HL-60 (cell line): ENCODE measurements at regions not wholly inside any gene's neighbourhood (a gene's known extent, or its start where the extent isn't known, plus 50 kb on each side); places are given as distances from the start of the nearest gene placed in this dataset.
"Not testable (repeated sequence)": the region's sequence is repeated elsewhere in the genome, so short reads cannot be mapped to it uniquely, and the experiment has no call there.

Source experiments
- DNase-seq, 2 experiments: peaks; one replicate each; pipeline ENCODE4 v3.0.0-alpha.2; 2010 to 2020; ENCODE audit warnings: low read depth in 1 of 2, low spot score in 1 of 2
- H3K27ac ChIP-seq: fragments of 250-450 bp; sonication (Bioruptor Pico); replicated peaks from 2 replicates; pipeline ENCODE4 v1.5.1; 2020; ENCODE audit warnings: mild to moderate bottlenecking, moderate library complexity
- H3K27me3 ChIP-seq: fragments of 250-450 bp; sonication (Bioruptor Pico); 2 replicates; pipeline ENCODE4 v1.5.1; 2021; ENCODE audit warnings: mild to moderate bottlenecking, moderate library complexity; ENCODE audit not compliant: insufficient read depth, poor library complexity, severe bottlenecking
- H3K4me3 ChIP-seq: replicated peaks from 2 replicates; pipeline ENCODE4 v1.5.1; 2011; ENCODE audit warnings: mild to moderate bottlenecking, control low read depth, low read length; ENCODE audit not compliant: insufficient read depth
- GABPA ChIP-seq: IDR thresholded peaks from 2 replicates; pipeline ENCODE4 v1.6.1; 2012; ENCODE audit warnings: low read depth
- POLR2AphosphoS5 ChIP-seq: IDR thresholded peaks from 2 replicates; pipeline ENCODE4 v1.6.1; 2012; ENCODE audit warnings: low read depth
- SPI1 ChIP-seq: IDR thresholded peaks from 2 replicates; pipeline ENCODE4 v1.6.1; 2012; ENCODE audit warnings: low read depth, mild to moderate bottlenecking, borderline replicate concordance
- TF ChIP-seq, protein P1 (sequence below): IDR thresholded peaks from 2 replicates; pipeline ENCODE4 v1.6.1; 2012; ENCODE audit warnings: low read depth; ENCODE audit not compliant: insufficient replicate concordance
- TF ChIP-seq, protein P2 (sequence below): IDR thresholded peaks from one replicate; pipeline ENCODE4 v1.5.1; 2011; ENCODE audit warnings: low read length, control low read depth, inconsistent platforms; ENCODE audit not compliant: insufficient read depth

DNA sequence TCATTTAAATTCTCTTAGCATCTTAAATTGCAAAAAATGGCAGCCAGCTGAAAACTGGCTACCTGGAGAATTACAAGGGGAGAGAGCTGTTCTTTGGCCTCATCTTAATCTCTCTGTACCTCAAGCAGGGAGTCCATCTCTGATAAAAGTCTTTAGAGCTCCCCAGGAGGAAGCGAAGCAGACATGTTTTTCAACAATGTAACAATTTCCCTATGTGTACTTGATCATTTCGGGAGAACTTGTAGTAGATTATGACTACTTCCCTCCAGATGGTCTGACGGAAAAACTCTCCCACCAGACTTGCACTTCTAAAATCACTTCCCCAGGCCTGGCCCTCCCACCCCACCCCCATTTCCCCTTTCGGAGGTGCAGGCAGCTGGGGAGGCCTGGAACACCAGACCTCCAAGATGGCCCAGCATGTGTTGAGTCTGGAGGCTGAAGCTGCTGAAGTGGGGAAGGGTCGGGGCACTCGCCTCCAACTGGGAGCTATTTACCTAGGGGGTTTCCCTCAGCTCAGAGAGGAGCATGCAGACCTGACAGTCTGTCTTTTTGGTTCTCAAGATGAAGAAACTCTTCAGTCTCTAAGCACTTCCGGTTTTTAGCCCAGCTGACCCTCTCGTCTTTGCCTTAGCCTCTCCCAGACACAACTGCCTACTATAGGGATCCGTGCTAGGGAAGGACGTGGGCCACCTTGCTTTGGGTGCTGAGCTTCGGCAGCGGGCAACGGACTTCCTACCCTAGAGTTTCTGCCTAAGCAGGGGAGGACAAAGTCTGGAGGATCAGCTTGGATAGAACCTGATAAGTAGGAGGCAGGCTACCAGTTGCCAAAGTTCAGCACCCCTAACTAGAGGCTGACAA, 164.0 kb upstream of the TBL1XR1 start:
- TF ChIP-seq, protein P1, sequence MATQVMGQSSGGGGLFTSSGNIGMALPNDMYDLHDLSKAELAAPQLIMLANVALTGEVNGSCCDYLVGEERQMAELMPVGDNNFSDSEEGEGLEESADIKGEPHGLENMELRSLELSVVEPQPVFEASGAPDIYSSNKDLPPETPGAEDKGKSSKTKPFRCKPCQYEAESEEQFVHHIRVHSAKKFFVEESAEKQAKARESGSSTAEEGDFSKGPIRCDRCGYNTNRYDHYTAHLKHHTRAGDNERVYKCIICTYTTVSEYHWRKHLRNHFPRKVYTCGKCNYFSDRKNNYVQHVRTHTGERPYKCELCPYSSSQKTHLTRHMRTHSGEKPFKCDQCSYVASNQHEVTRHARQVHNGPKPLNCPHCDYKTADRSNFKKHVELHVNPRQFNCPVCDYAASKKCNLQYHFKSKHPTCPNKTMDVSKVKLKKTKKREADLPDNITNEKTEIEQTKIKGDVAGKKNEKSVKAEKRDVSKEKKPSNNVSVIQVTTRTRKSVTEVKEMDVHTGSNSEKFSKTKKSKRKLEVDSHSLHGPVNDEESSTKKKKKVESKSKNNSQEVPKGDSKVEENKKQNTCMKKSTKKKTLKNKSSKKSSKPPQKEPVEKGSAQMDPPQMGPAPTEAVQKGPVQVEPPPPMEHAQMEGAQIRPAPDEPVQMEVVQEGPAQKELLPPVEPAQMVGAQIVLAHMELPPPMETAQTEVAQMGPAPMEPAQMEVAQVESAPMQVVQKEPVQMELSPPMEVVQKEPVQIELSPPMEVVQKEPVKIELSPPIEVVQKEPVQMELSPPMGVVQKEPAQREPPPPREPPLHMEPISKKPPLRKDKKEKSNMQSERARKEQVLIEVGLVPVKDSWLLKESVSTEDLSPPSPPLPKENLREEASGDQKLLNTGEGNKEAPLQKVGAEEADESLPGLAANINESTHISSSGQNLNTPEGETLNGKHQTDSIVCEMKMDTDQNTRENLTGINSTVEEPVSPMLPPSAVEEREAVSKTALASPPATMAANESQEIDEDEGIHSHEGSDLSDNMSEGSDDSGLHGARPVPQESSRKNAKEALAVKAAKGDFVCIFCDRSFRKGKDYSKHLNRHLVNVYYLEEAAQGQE, result no peak
- peak; percentile 51; the same call in 1 of the 2 replicates for TF ChIP-seq GABPA
- TF ChIP-seq POLR2AphosphoS5, result no peak; the same call in 1 of the 2 replicates
- TF ChIP-seq, protein P2, sequence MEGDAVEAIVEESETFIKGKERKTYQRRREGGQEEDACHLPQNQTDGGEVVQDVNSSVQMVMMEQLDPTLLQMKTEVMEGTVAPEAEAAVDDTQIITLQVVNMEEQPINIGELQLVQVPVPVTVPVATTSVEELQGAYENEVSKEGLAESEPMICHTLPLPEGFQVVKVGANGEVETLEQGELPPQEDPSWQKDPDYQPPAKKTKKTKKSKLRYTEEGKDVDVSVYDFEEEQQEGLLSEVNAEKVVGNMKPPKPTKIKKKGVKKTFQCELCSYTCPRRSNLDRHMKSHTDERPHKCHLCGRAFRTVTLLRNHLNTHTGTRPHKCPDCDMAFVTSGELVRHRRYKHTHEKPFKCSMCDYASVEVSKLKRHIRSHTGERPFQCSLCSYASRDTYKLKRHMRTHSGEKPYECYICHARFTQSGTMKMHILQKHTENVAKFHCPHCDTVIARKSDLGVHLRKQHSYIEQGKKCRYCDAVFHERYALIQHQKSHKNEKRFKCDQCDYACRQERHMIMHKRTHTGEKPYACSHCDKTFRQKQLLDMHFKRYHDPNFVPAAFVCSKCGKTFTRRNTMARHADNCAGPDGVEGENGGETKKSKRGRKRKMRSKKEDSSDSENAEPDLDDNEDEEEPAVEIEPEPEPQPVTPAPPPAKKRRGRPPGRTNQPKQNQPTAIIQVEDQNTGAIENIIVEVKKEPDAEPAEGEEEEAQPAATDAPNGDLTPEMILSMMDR, result no peak
- TF ChIP-seq SPI1, result peak; percentile 88
- Histone ChIP-seq H3K27ac (peak overlapping the region; percentile 93), H3K27me3 (no peaks in the 10 kb centered on the region), H3K4me3 (no peak overlapping the region)
- peak in 1 of 2 experiments; percentile 76 for DNase-seq

GRCh38 chr3:177362626-177363025, 165.3 kb upstream of the TBL1XR1 start:
- DNase-seq, result no peak
- H3K27me3 ChIP-seq, result no peaks in the 10 kb centered on the region
- H3K27ac ChIP-seq, result no peak overlapping the region
- H3K4me3 ChIP-seq, result no peak overlapping the region
- TF ChIP-seq POLR2AphosphoS5 (no peak), SPI1 (no peak), GABPA (no peak)
- TF ChIP-seq, protein P1, result no peak
- TF ChIP-seq, protein P2, result no peak

DNA sequence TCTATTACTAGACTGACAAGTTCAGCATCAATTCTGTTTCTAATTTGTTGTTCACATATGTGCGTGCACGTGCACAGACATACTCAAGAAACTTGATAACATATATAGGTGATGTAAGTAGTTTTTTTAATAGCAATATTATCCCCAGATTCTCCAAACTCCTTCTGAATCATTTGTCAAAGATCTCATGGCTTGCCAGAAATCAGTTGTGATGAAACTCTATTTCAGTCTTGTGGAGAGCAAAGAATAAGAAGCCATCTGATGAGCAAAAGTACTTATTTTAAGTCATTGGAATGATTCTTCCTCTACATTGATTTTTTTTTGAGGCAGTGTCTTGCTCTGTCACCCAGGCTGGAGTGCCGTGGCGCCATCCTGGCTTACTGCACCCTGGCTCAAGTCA, 167.0 kb upstream of the TBL1XR1 start:
- no peak for DNase-seq
- Histone ChIP-seq H3K27ac (no peak overlapping the region), H3K4me3 (no peak overlapping the region), H3K27me3 (no peaks in the 10 kb centered on the region)
- TF ChIP-seq POLR2AphosphoS5 (no peak), SPI1 (no peak), GABPA (no peak)
- TF ChIP-seq, protein P2, result no peak

DNA sequence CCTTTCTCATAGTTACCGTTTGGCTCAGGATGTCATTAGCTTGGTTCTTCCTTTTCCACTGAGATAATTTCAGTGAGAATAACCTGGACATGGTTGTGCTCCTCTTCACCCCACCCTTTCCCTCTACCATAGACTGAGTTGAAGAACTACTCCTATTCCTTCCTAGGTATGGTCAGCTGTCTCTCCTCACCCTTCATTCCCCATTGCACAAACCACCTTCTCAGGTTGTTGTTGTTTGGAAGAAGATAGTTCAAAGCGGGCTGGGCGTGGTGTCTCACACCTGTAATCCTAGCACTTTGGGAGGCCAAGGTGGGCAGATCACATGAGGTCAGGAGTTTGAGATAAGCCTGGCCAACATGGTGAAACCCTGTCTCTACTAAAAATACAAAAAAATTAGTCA, 168.0 kb upstream of the TBL1XR1 start:
- H3K27me3 ChIP-seq, H3K4me3 ChIP-seq, DNase-seq, H3K27ac ChIP-seq: not testable (repeated sequence)
